ENCODE measurements at regions not wholly inside any gene's neighbourhood (a gene's known extent, or its start where the extent isn't known, plus 50 kb on each side); places are given as distances from the start of the nearest gene placed in this dataset.

- peak overlapping the region; percentile 41; the same call in 1 of the 2 replicates for H3K4me2 ChIP-seq
- H3K79me2 ChIP-seq (ENCODE audit: insufficient read depth) = no peaks in the 10 kb centered on the region
- H3K36me3 ChIP-seq (replicated peaks in 1 of 2; ENCODE audit: control insufficient read depth in 1 of 2, insufficient read depth in 2 of 2, low read length in 1 of 2) = no peaks in the 10 kb centered on the region
- ChIA-PET CTCF (interaction anchor here (0.6 kb wide), 1 partner anchor 119 kb away, joined by 3 read pairs; no protein-coding TSS in a partner anchor), POLR2A (no interaction called here)
- H3F3A ChIP-seq (replicated peaks; ENCODE audit: insufficient read depth) = peaks cover 9% of the 10 kb centered on the region
- peak overlapping the region in 1 of 2 experiments; percentile 44; a peak in 2 of 4 replicates for H3K27ac ChIP-seq (ENCODE audit: low read depth in 2 of 2, low read length in 1 of 2)
- no peak overlapping the region for H3K4me3 ChIP-seq (ENCODE audit: low read depth in 2 of 2, low read length in 1 of 2)
- DNase-seq = no peak
- no peak overlapping the region for H3K9ac ChIP-seq
- H2AFZ ChIP-seq (ENCODE audit: low read depth) = no peak overlapping the region
- peaks cover 0 to 4% of the 10 kb centered on the region in 2 experiments; a peak in 1 of 4 replicates for H3K4me1 ChIP-seq (ENCODE audit: control insufficient read depth in 1 of 2, insufficient read depth in 2 of 2, low read depth in 1 of 2, low read length in 1 of 2)
- H3K9me2 ChIP-seq = no peaks in the 10 kb centered on the region; the same call in 1 of the 2 replicates
- no peaks in the 10 kb centered on the region for H3K27me3 ChIP-seq (ENCODE audit: insufficient read depth)
- H4K20me1 ChIP-seq (ENCODE audit: insufficient read depth) = no peaks in the 10 kb centered on the region
- H3K9me3 ChIP-seq = peaks cover 3% of the 10 kb centered on the region; the same call in 1 of the 2 replicates
- WGBS (ENCODE audit: low lambda C conversion rate) = 13% methylated on average over 2 of the region's 2 CpGs
- TF ChIP-seq, protein P1, sequence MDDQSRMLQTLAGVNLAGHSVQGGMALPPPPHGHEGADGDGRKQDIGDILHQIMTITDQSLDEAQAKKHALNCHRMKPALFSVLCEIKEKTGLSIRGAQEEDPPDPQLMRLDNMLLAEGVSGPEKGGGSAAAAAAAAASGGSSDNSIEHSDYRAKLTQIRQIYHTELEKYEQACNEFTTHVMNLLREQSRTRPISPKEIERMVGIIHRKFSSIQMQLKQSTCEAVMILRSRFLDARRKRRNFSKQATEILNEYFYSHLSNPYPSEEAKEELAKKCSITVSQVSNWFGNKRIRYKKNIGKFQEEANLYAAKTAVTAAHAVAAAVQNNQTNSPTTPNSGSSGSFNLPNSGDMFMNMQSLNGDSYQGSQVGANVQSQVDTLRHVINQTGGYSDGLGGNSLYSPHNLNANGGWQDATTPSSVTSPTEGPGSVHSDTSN (IDR thresholded peaks at IDR 0.05) = peak; percentile 78
- TF ChIP-seq EP300 (IDR thresholded peaks at IDR 0.05; ENCODE audit: borderline replicate concordance in 1 of 2, low read depth in 1 of 2, low read length in 1 of 2) (peak in 1 of 2 experiments; percentile 56; a peak in 2 of 4 replicates), TCF12 (IDR thresholded peaks at IDR 0.05) (peak; percentile 46; the same call in 1 of the 2 replicates), JUND (IDR thresholded peaks at IDR 0.05) (peak; percentile 10; the same call in 1 of the 2 replicates), FOSL2 (IDR thresholded peaks at IDR 0.05; ENCODE audit: borderline replicate concordance, low read depth) (no peak), MXI1 (IDR thresholded peaks at IDR 0.05; ENCODE audit: low read depth, low read length) (no peak), NRF1 (IDR thresholded peaks at IDR 0.05; ENCODE audit: low read depth, low read length) (no peak), ELF1 (IDR thresholded peaks at IDR 0.05) (no peak)
- TF ChIP-seq, protein P2, sequence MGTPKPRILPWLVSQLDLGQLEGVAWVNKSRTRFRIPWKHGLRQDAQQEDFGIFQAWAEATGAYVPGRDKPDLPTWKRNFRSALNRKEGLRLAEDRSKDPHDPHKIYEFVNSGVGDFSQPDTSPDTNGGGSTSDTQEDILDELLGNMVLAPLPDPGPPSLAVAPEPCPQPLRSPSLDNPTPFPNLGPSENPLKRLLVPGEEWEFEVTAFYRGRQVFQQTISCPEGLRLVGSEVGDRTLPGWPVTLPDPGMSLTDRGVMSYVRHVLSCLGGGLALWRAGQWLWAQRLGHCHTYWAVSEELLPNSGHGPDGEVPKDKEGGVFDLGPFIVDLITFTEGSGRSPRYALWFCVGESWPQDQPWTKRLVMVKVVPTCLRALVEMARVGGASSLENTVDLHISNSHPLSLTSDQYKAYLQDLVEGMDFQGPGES (IDR thresholded peaks at IDR 0.05; ENCODE audit: low read depth, low read length) = no peak
- TF ChIP-seq, protein P3, sequence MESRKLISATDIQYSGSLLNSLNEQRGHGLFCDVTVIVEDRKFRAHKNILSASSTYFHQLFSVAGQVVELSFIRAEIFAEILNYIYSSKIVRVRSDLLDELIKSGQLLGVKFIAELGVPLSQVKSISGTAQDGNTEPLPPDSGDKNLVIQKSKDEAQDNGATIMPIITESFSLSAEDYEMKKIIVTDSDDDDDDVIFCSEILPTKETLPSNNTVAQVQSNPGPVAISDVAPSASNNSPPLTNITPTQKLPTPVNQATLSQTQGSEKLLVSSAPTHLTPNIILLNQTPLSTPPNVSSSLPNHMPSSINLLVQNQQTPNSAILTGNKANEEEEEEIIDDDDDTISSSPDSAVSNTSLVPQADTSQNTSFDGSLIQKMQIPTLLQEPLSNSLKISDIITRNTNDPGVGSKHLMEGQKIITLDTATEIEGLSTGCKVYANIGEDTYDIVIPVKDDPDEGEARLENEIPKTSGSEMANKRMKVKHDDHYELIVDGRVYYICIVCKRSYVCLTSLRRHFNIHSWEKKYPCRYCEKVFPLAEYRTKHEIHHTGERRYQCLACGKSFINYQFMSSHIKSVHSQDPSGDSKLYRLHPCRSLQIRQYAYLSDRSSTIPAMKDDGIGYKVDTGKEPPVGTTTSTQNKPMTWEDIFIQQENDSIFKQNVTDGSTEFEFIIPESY (IDR thresholded peaks at IDR 0.05; ENCODE audit: borderline replicate concordance, low read depth) = no peak
Observed at GRCh38 chr18:2236232-2236631, 335.1 kb downstream of the METTL4 start.

DNA sequence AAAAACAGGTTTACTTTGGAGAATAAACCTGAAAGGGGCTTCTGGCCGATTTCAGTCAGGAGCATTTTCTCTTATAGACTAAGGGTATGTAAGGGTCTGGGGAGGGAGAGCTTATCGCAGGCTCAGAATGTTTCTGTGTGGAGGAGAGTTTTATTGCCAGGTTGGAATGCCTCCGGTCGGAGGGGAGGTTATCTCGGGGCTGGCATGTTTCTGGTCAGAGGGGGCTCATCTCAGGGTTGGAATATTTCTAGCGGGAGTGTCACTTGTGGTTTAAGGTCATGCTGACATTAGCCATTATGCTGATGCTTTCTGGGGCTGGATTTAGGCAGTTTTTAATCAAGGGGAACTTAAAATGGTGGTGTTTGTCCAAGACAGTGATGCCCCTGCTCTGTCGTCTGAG, 333.6 kb downstream of the METTL4 start:
- Histone ChIP-seq H3K4me3 (ENCODE audit: low read depth in 2 of 2, low read length in 1 of 2) (peak overlapping the region in 1 of 2 experiments; percentile 2; a peak in 1 of 4 replicates), H3K9me2 (no peaks in the 10 kb centered on the region; the same call in 1 of the 2 replicates), H3K9me3 (peaks cover 3% of the 10 kb centered on the region; the same call in 1 of the 2 replicates), H2AFZ (ENCODE audit: low read depth) (peak overlapping the region; percentile 31; the same call in 1 of the 2 replicates), H3K27ac (ENCODE audit: low read depth in 2 of 2, low read length in 1 of 2) (no peak overlapping the region; a peak in 1 of 4 replicates), H3K27me3 (ENCODE audit: insufficient read depth) (no peaks in the 10 kb centered on the region), H3F3A (replicated peaks; ENCODE audit: insufficient read depth) (peaks cover 9% of the 10 kb centered on the region), H3K79me2 (ENCODE audit: insufficient read depth) (no peaks in the 10 kb centered on the region), H3K4me1 (ENCODE audit: control insufficient read depth in 1 of 2, insufficient read depth in 2 of 2, low read depth in 1 of 2, low read length in 1 of 2) (peaks cover 0 to 4% of the 10 kb centered on the region in 2 experiments; a peak in 1 of 4 replicates), H4K20me1 (ENCODE audit: insufficient read depth) (no peaks in the 10 kb centered on the region), H3K36me3 (replicated peaks in 1 of 2; ENCODE audit: control insufficient read depth in 1 of 2, insufficient read depth in 2 of 2, low read length in 1 of 2) (no peaks in the 10 kb centered on the region), H3K9ac (no peak overlapping the region), H3K4me2 (peak overlapping the region; percentile 69; the same call in 1 of the 2 replicates)
- WGBS (ENCODE audit: low lambda C conversion rate) = 34% methylated on average over 7 of the region's 7 CpGs
- CTCF ChIA-PET = interaction anchor here (1.2 kb wide), 1 partner anchor 304 kb away, joined by 3 read pairs; no protein-coding TSS in a partner anchor
- POLR2A ChIA-PET = no interaction called here
- DNase-seq = no peak
- no peak for TF ChIP-seq TEAD4 (IDR thresholded peaks at IDR 0.05; ENCODE audit: borderline replicate concordance, insufficient read depth)
- no peak for TF ChIP-seq MXI1 (IDR thresholded peaks at IDR 0.05; ENCODE audit: low read depth, low read length)
- TF ChIP-seq, protein P3 (IDR thresholded peaks at IDR 0.05; ENCODE audit: borderline replicate concordance, low read depth) = no peak
- no peak for TF ChIP-seq SIN3A (IDR thresholded peaks at IDR 0.05; ENCODE audit: borderline replicate concordance, low read depth, low read length)
- no peak for TF ChIP-seq NRF1 (IDR thresholded peaks at IDR 0.05; ENCODE audit: low read depth, low read length)
- no peak for TF ChIP-seq USF2 (IDR thresholded peaks at IDR 0.05; ENCODE audit: borderline replicate concordance, low read depth, low read length)
- TF ChIP-seq, protein P1 (IDR thresholded peaks at IDR 0.05) = no peak
- no peak for TF ChIP-seq TAF1 (IDR thresholded peaks at IDR 0.05; ENCODE audit: borderline replicate concordance, low read depth, low read length)
- TF ChIP-seq RXRA (IDR thresholded peaks at IDR 0.05; ENCODE audit: borderline replicate concordance, low read depth) = no peak
- TF ChIP-seq FOXM1 (IDR thresholded peaks at IDR 0.05; ENCODE audit: low read depth) = no peak
- no peak for TF ChIP-seq NFIC (IDR thresholded peaks at IDR 0.05; ENCODE audit: borderline replicate concordance)
- no peak for TF ChIP-seq FOSL2 (IDR thresholded peaks at IDR 0.05; ENCODE audit: borderline replicate concordance, low read depth)
- TF ChIP-seq ELF1 (IDR thresholded peaks at IDR 0.05) = no peak

Measured in SK-N-SH (cell line).